Muscle layer of duodenum (tissue), 2 donors: ENCODE measurements at regions not wholly inside any gene's neighbourhood (a gene's known extent, or its start where the extent isn't known, plus 50 kb on each side); places are given as distances from the start of the nearest gene placed in this dataset.
"Not testable (repeated sequence)": the region's sequence is repeated elsewhere in the genome, so short reads cannot be mapped to it uniquely, and the experiment has no call there.

Experiments used
- H3K27ac ChIP-seq: one replicate; pipeline ENCODE4 v1.7.0; 2013; ENCODE audit warnings: mild to moderate bottlenecking, low read length
- H3K27me3 ChIP-seq: one replicate; pipeline ENCODE4 v1.7.0; 2013; ENCODE audit warnings: low read depth, mild to moderate bottlenecking, control low read depth, low read length
- H3K36me3 ChIP-seq, 2 donors: one replicate each; pipeline ENCODE4 v1.7.0; 2013; ENCODE audit warnings: low read length in 2 of 2, control low read depth in 1 of 2, mild to moderate bottlenecking in 1 of 2; ENCODE audit not compliant: insufficient read depth in 2 of 2, control insufficient read depth in 1 of 2
- H3K4me1 ChIP-seq, 2 donors: one replicate each; pipeline ENCODE4 v1.7.0; 2013; ENCODE audit warnings: low read length in 2 of 2, mild to moderate bottlenecking in 2 of 2, control low read depth in 1 of 2, moderate library complexity in 1 of 2; ENCODE audit not compliant: insufficient read depth in 2 of 2, control insufficient read depth in 1 of 2
- H3K4me3 ChIP-seq, 2 donors: one replicate each; pipeline ENCODE4 v1.7.0; 2013; ENCODE audit warnings: low read length in 2 of 2, low read depth in 1 of 2, mild to moderate bottlenecking in 1 of 2
- H3K9me3 ChIP-seq, 2 donors: one replicate each; pipeline ENCODE4 v1.7.0; 2013; ENCODE audit warnings: low read length in 2 of 2, control low read depth in 1 of 2, mild to moderate bottlenecking in 1 of 2; ENCODE audit not compliant: control insufficient read depth in 1 of 2
- donor health status: healthy.

- Histone ChIP-seq H3K9me3 (no peaks in the 10 kb centered on the region), H3K4me1 (peaks cover 0 to 10% of the 10 kb centered on the region in 2 donors), H3K27me3 (no peaks in the 10 kb centered on the region), H3K4me3 (no peak overlapping the region), H3K36me3 (no peaks in the 10 kb centered on the region), H3K27ac (peak overlapping the region; percentile 27)
Measured at GRCh38 chr6:56724455-56724854, 81.8 kb upstream of the DST start.

- peaks cover 0 to 7% of the 10 kb centered on the region in 2 donors for H3K4me1 ChIP-seq
Measured at GRCh38 chr6:56720882-56721281, 78.2 kb upstream of the DST start.

GRCh38 chr6:56720202-56720601, 77.5 kb upstream of the DST start:
- not testable (repeated sequence) for H3K4me1 ChIP-seq, H3K9me3 ChIP-seq, H3K4me3 ChIP-seq, H3K27ac ChIP-seq, H3K36me3 ChIP-seq, H3K27me3 ChIP-seq

More at GRCh38 chr6:56720882-56721281, 78.2 kb upstream of the DST start:
- no peaks in the 10 kb centered on the region for H3K27me3 ChIP-seq
- H3K4me3 ChIP-seq, result no peak overlapping the region
- no peak overlapping the region for H3K27ac ChIP-seq
- no peaks in the 10 kb centered on the region for H3K36me3 ChIP-seq
- no peaks in the 10 kb centered on the region for H3K9me3 ChIP-seq

- not testable (repeated sequence) for H3K36me3 ChIP-seq, H3K27me3 ChIP-seq, H3K4me3 ChIP-seq, H3K27ac ChIP-seq, H3K9me3 ChIP-seq
- peaks cover 0 to 14% of the 10 kb centered on the region in 2 donors for H3K4me1 ChIP-seq
Measured at GRCh38 chr6:56719315-56720058, 76.8 kb upstream of the DST start.

- no peaks in the 10 kb centered on the region for H3K36me3 ChIP-seq
- H3K27ac ChIP-seq, result no peak overlapping the region
- no peak overlapping the region for H3K4me3 ChIP-seq
- no peaks in the 10 kb centered on the region for H3K9me3 ChIP-seq
- peaks cover under 1 to 16% of the 10 kb centered on the region in 2 donors for H3K4me1 ChIP-seq
- H3K27me3 ChIP-seq, result no peaks in the 10 kb centered on the region
Measured at GRCh38 chr6:56718236-56718635, 75.5 kb upstream of the DST start.

GRCh38 chr6:56716229-56716628, 73.5 kb upstream of the DST start:
- Histone ChIP-seq H3K27ac (no peak overlapping the region), H3K4me3 (no peak overlapping the region), H3K4me1 (peaks cover 5 to 16% of the 10 kb centered on the region in 2 donors), H3K27me3 (no peaks in the 10 kb centered on the region), H3K36me3 (no peaks in the 10 kb centered on the region), H3K9me3 (no peaks in the 10 kb centered on the region)

- H3K27ac ChIP-seq, result no peak overlapping the region
- no peaks in the 10 kb centered on the region for H3K36me3 ChIP-seq
- H3K9me3 ChIP-seq, result no peaks in the 10 kb centered on the region
- H3K4me1 ChIP-seq, result peaks cover 5 to 16% of the 10 kb centered on the region in 2 donors
- no peaks in the 10 kb centered on the region for H3K27me3 ChIP-seq
- H3K4me3 ChIP-seq, result no peak overlapping the region
Measured at GRCh38 chr6:56715741-56716140, 73.1 kb upstream of the DST start.

GRCh38 chr6:56714982-56715456, 72.3 kb upstream of the DST start:
- Histone ChIP-seq H3K4me1 (peaks cover 5 to 16% of the 10 kb centered on the region in 2 donors), H3K27ac (peak overlapping the region; percentile 61), H3K4me3 (no peak overlapping the region), H3K9me3 (no peaks in the 10 kb centered on the region), H3K27me3 (no peaks in the 10 kb centered on the region), H3K36me3 (no peaks in the 10 kb centered on the region)

- peak overlapping the region; percentile 61 for H3K27ac ChIP-seq
- no peaks in the 10 kb centered on the region for H3K36me3 ChIP-seq
- H3K27me3 ChIP-seq, result no peaks in the 10 kb centered on the region
- no peaks in the 10 kb centered on the region for H3K9me3 ChIP-seq
- no peak overlapping the region for H3K4me3 ChIP-seq
- H3K4me1 ChIP-seq, result peaks cover 5 to 16% of the 10 kb centered on the region in 2 donors
Measured at GRCh38 chr6:56714273-56714672, 71.6 kb upstream of the DST start.

GRCh38 chr6:56713254-56713672, 70.6 kb upstream of the DST start:
- peaks cover 5 to 16% of the 10 kb centered on the region in 2 donors for H3K4me1 ChIP-seq

GRCh38 chr6:56710967-56711366, 68.3 kb upstream of the DST start:
- peaks cover 5 to 20% of the 10 kb centered on the region in 2 donors for H3K4me1 ChIP-seq
- no peak overlapping the region for H3K27ac ChIP-seq
- H3K36me3 ChIP-seq, result no peaks in the 10 kb centered on the region
- H3K4me3 ChIP-seq, result no peak overlapping the region
- H3K27me3 ChIP-seq, result no peaks in the 10 kb centered on the region
- H3K9me3 ChIP-seq, result no peaks in the 10 kb centered on the region

More at GRCh38 chr6:56713254-56713672, 70.6 kb upstream of the DST start:
- no peaks in the 10 kb centered on the region for H3K36me3 ChIP-seq
- no peak overlapping the region for H3K4me3 ChIP-seq
- no peaks in the 10 kb centered on the region for H3K9me3 ChIP-seq
- H3K27me3 ChIP-seq, result no peaks in the 10 kb centered on the region
- H3K27ac ChIP-seq, result peak overlapping the region; percentile 68

GRCh38 chr6:56709650-56710049, 67.0 kb upstream of the DST start:
- H3K27me3 ChIP-seq, result no peaks in the 10 kb centered on the region
- no peaks in the 10 kb centered on the region for H3K9me3 ChIP-seq
- H3K36me3 ChIP-seq, result no peaks in the 10 kb centered on the region
- H3K4me1 ChIP-seq, result peaks cover 5 to 13% of the 10 kb centered on the region in 2 donors
- no peak overlapping the region for H3K27ac ChIP-seq
- no peak overlapping the region for H3K4me3 ChIP-seq
